Liver (tissue), 8 donors: ENCODE measurements at regions not wholly inside any gene's neighbourhood (a gene's known extent, or its start where the extent isn't known, plus 50 kb on each side); places are given as distances from the start of the nearest gene placed in this dataset.
"Not testable (repeated sequence)": the region's sequence is repeated elsewhere in the genome, so short reads cannot be mapped to it uniquely, and the experiment has no call there.

Experiments
- DNase-seq: peaks from one replicate; pipeline ENCODE4 v3.0.0-alpha.2; 2017; ENCODE audit warnings: low spot score
- H3K27ac ChIP-seq, 2 donors: one replicate each; pipeline ENCODE4 v1.7.0; 2013; ENCODE audit warnings: inconsistent platforms in 2 of 2, low read length in 2 of 2, control low read depth in 1 of 2, low read depth in 1 of 2, mild to moderate bottlenecking in 1 of 2
- H3K27me3 ChIP-seq, 4 donors: one replicate each; pipeline versions ENCODE4 v1.6.1 to v1.7.0; 2013; ENCODE audit warnings: low read length in 3 of 4, inconsistent platforms in 1 of 4, mild to moderate bottlenecking in 1 of 4, moderate library complexity in 1 of 4; ENCODE audit not compliant: control insufficient read depth in 4 of 4, insufficient read depth in 4 of 4
- H3K36me3 ChIP-seq, 4 donors: one replicate each; pipeline versions ENCODE4 v1.6.1 to v1.7.0; 2013; ENCODE audit warnings: low read length in 3 of 4, mild to moderate bottlenecking in 3 of 4, low read depth in 1 of 4, moderate library complexity in 1 of 4; ENCODE audit not compliant: control insufficient read depth in 4 of 4, insufficient read depth in 3 of 4
- H3K4me1 ChIP-seq, 4 donors: one replicate each; pipeline versions ENCODE4 v1.6.1 to v1.7.0; 2013; ENCODE audit warnings: low read length in 3 of 4, mild to moderate bottlenecking in 3 of 4, moderate library complexity in 1 of 4; ENCODE audit not compliant: control insufficient read depth in 4 of 4, insufficient read depth in 4 of 4
- H3K4me3 ChIP-seq, 3 donors: one replicate each; pipeline versions ENCODE4 v1.6.1 to v1.7.0; 2013; ENCODE audit warnings: low read length in 3 of 3, control low read depth in 1 of 3, low read depth in 1 of 3, mild to moderate bottlenecking in 1 of 3
- H3K9ac ChIP-seq, 2 donors: one replicate each; pipeline ENCODE4 v1.7.0; 2013; ENCODE audit warnings: low read length in 2 of 2, mild to moderate bottlenecking in 2 of 2, moderate library complexity in 2 of 2, control low read depth in 1 of 2, low read depth in 1 of 2
- H3K9me3 ChIP-seq, 4 donors: one replicate each; pipeline versions ENCODE4 v1.6.1 to v1.7.0; 2013; ENCODE audit warnings: low read length in 3 of 4; ENCODE audit not compliant: control insufficient read depth in 4 of 4
- CTCF ChIP-seq: fragments of 150-350 bp; IDR thresholded peaks from 2 replicates; pipeline ENCODE4 v1.5.1; 2017; ENCODE audit warnings: improper control_type of control experiment, low read depth, low read length; ENCODE audit not compliant: missing input control
- FOXA1 ChIP-seq: IDR thresholded peaks from 2 replicates; pipeline ENCODE4 v1.6.1; 2016; ENCODE audit warnings: antibody characterized with exemption
- FOXA2 ChIP-seq: IDR thresholded peaks from 2 replicates; pipeline ENCODE4 v1.6.1; 2016; ENCODE audit warnings: antibody characterized with exemption
- GABPA ChIP-seq, 2 donors: IDR thresholded peaks in 1 of 2; conservative IDR thresholded peaks in 1 of 2; 2 replicates each; pipeline ENCODE4 v1.6.1; 2016; ENCODE audit warnings: antibody characterized with exemption in 2 of 2, mild to moderate bottlenecking in 1 of 2, moderate library complexity in 1 of 2
- HNF4A ChIP-seq, 2 donors: conservative IDR thresholded peaks; 2 replicates each; pipeline ENCODE4 v1.6.1; 2016; ENCODE audit warnings: antibody characterized with exemption in 2 of 2, mild to moderate bottlenecking in 2 of 2
- JUND ChIP-seq, 2 donors: IDR thresholded peaks; 2 replicates each; pipeline ENCODE4 v1.6.1; 2016; ENCODE audit warnings: antibody characterized with exemption in 2 of 2
- NR2F2 ChIP-seq: IDR thresholded peaks from 2 replicates; pipeline ENCODE4 v1.6.1; 2016; ENCODE audit warnings: antibody characterized with exemption
- RAD21 ChIP-seq, 2 donors: IDR thresholded peaks; 2 replicates each; pipeline ENCODE4 v1.6.1; 2016; ENCODE audit warnings: antibody characterized with exemption in 2 of 2, mild to moderate bottlenecking in 2 of 2
- SP1 ChIP-seq: IDR thresholded peaks from 2 replicates; pipeline ENCODE4 v1.6.1; 2018; ENCODE audit warnings: antibody characterized with exemption, mild to moderate bottlenecking
- WGBS: extraction: QIAGEN DNeasy Blood & Tissue Kit; methylation state at CpG from one replicate; pipeline ENCODE4 v1.1.7; 2013; 5-methylcytosine and 5-hydroxymethylcytosine counted together
- TF ChIP-seq, protein P1 (sequence below): IDR thresholded peaks from 2 replicates; pipeline ENCODE4 v1.6.1; 2016; ENCODE audit warnings: antibody characterized with exemption
- TF ChIP-seq, protein P2 (sequence below): IDR thresholded peaks from 2 replicates; pipeline ENCODE4 v1.6.1; 2016; ENCODE audit warnings: antibody characterized with exemption
- TF ChIP-seq, protein P3 (sequence below): IDR thresholded peaks from 2 replicates; pipeline ENCODE4 v1.6.1; 2016; ENCODE audit warnings: antibody characterized with exemption, mild to moderate bottlenecking
- donor health status: healthy.
- donor health status: healthy.
- donor health status: healthy.
- donor health status: healthy.
- donor health status: healthy.

- TF ChIP-seq, protein P1, sequence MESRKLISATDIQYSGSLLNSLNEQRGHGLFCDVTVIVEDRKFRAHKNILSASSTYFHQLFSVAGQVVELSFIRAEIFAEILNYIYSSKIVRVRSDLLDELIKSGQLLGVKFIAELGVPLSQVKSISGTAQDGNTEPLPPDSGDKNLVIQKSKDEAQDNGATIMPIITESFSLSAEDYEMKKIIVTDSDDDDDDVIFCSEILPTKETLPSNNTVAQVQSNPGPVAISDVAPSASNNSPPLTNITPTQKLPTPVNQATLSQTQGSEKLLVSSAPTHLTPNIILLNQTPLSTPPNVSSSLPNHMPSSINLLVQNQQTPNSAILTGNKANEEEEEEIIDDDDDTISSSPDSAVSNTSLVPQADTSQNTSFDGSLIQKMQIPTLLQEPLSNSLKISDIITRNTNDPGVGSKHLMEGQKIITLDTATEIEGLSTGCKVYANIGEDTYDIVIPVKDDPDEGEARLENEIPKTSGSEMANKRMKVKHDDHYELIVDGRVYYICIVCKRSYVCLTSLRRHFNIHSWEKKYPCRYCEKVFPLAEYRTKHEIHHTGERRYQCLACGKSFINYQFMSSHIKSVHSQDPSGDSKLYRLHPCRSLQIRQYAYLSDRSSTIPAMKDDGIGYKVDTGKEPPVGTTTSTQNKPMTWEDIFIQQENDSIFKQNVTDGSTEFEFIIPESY, result no peak
- TF ChIP-seq SP1 (no peak), FOXA2 (no peak), GABPA (IDR thresholded peaks at IDR 0.05 in 1 of 2, conservative IDR thresholded peaks at IDR 0.05 in 1 of 2) (no peak)
These were observed 116.7 kb upstream of the CHST9 start (continued) for GRCh38 chr18:27301615-27302378.

DNA sequence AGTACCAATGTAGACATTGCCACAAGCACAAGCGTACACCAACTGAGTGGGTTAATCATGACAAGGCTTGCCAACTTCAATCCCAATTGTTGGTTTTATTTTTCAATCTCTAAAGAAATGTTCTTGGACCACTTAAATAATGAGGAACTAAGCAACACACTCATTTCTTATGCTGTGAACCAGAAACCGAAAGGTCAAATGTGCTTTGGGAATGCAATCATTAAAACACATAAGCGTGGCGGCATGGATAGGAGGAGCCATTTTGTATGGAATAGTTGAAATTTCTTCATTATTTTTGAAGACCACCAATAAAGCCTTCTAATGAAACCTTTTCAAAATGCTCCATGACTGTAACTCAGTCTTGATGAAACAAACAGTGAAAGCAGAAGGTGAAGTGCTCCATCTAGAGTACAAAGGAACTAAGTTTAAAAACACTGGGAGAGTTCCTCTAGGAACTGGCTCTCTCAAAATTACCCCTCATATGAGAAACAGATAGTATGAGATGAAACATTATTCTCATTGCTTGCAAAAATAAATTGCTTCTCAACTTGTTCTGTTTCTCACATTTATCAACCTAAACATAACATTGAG, 113.2 kb upstream of the CHST9 start:
- Histone ChIP-seq H3K27ac (no peak overlapping the region), H3K36me3 (no peaks in the 10 kb centered on the region), H3K27me3 (no peaks in the 10 kb centered on the region), H3K9me3 (no peaks in the 10 kb centered on the region), H3K4me3 (peak overlapping the region in 1 of 3 donors; percentile 9), H3K9ac (no peak overlapping the region), H3K4me1 (no peaks in the 10 kb centered on the region)
- TF ChIP-seq, protein P2, sequence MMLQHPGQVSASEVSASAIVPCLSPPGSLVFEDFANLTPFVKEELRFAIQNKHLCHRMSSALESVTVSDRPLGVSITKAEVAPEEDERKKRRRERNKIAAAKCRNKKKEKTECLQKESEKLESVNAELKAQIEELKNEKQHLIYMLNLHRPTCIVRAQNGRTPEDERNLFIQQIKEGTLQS, result no peak
- TF ChIP-seq CTCF (peak; percentile 50), SP1 (no peak), RAD21 (IDR thresholded peaks at IDR 0.05) (peak; percentile 89)
- 63% methylated on average over 4 of the region's 4 CpGs for WGBS
- no peak for DNase-seq

DNA sequence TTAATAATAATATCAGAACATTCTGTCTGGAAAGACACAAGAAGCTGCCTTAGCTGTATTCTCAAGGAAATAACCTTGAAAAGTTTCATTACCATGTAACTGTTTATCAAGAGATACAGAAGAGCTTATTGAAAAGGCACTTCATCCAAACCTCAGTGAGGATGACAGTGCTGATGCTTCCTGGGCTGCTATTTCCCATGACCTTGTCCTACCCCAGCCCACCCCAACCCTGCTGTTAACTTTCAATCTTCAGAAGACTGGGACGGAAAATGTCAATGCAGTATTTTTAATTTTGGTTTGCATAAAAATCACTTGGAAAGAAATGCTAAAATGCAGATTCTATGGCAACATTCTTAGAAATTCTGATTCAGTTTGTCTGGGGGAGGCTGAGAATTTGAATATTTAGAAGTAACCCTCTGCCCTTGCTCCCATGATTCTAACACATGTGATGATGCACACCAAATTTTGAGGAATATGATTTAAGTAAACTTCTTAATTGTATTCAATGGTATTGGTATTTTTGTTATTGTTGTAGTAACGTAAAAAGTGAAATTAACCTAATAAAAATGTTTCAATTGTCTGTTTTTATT, 101.0 kb upstream of the CHST9 start:
- not testable (repeated sequence) for H3K9ac ChIP-seq, H3K27me3 ChIP-seq, H3K9me3 ChIP-seq, DNase-seq, H3K4me1 ChIP-seq, H3K36me3 ChIP-seq, H3K4me3 ChIP-seq, H3K27ac ChIP-seq
- WGBS, result 85% methylated on average over 2 of the region's 2 CpGs

DNA sequence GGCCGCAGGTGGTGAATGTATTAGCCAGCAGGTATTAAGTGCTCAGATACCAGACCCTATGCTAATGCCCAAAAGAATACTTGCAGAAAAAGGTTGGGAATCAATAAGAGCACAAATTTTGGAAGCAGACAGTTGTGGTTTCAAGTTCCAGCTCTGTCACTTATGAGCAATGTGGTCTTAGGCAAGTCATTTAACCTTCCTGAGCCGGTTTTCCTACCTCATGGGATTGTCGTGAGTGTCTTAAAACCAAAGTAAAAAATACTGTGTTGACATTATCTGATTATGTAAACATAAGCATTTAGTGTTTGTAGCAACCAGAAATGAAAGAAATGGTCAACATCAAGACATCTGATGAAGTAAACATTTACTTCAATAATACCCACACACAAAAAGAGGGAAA, 93.0 kb upstream of the CHST9 start:
- Histone ChIP-seq H3K36me3 (no peaks in the 10 kb centered on the region), H3K9me3 (no peaks in the 10 kb centered on the region), H3K9ac (no peak overlapping the region), H3K4me1 (peaks cover 0 to 9% (median 0%) of the 10 kb centered on the region in 4 donors), H3K27me3 (no peaks in the 10 kb centered on the region), H3K27ac (no peak overlapping the region), H3K4me3 (no peak overlapping the region)
- 85% methylated on average over 3 of the region's 3 CpGs for WGBS
- no peak for DNase-seq
- TF ChIP-seq, protein P3, sequence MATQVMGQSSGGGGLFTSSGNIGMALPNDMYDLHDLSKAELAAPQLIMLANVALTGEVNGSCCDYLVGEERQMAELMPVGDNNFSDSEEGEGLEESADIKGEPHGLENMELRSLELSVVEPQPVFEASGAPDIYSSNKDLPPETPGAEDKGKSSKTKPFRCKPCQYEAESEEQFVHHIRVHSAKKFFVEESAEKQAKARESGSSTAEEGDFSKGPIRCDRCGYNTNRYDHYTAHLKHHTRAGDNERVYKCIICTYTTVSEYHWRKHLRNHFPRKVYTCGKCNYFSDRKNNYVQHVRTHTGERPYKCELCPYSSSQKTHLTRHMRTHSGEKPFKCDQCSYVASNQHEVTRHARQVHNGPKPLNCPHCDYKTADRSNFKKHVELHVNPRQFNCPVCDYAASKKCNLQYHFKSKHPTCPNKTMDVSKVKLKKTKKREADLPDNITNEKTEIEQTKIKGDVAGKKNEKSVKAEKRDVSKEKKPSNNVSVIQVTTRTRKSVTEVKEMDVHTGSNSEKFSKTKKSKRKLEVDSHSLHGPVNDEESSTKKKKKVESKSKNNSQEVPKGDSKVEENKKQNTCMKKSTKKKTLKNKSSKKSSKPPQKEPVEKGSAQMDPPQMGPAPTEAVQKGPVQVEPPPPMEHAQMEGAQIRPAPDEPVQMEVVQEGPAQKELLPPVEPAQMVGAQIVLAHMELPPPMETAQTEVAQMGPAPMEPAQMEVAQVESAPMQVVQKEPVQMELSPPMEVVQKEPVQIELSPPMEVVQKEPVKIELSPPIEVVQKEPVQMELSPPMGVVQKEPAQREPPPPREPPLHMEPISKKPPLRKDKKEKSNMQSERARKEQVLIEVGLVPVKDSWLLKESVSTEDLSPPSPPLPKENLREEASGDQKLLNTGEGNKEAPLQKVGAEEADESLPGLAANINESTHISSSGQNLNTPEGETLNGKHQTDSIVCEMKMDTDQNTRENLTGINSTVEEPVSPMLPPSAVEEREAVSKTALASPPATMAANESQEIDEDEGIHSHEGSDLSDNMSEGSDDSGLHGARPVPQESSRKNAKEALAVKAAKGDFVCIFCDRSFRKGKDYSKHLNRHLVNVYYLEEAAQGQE, result no peak
- no peak for TF ChIP-seq JUND (IDR thresholded peaks at IDR 0.05)
- TF ChIP-seq, protein P2, result no peak
- no peak for TF ChIP-seq CTCF
- TF ChIP-seq GABPA (IDR thresholded peaks at IDR 0.05 in 1 of 2, conservative IDR thresholded peaks at IDR 0.05 in 1 of 2), result no peak
- no peak for TF ChIP-seq HNF4A (conservative IDR thresholded peaks at IDR 0.05)
- TF ChIP-seq NR2F2, result no peak
- no peak for TF ChIP-seq FOXA1
